PC-3 (cell line): ENCODE measurements at regions not wholly inside any gene's neighbourhood (a gene's known extent, or its start where the extent isn't known, plus 50 kb on each side); places are given as distances from the start of the nearest gene placed in this dataset.

Experiments
- CTCF ChIP-seq: fragments of 300-600 bp; sonication (generic); conservative IDR thresholded peaks from 2 replicates; pipeline ENCODE4 v1.5.1; 2017; ENCODE audit warnings: antibody characterized with exemption, low read depth, mild to moderate bottlenecking, low read length
- EZH2phosphoT487 ChIP-seq: fragments of 300-600 bp; sonication (generic); IDR thresholded peaks from 2 replicates; pipeline ENCODE4 v1.6.1; 2018; ENCODE audit warnings: mild to moderate bottlenecking, antibody characterized with exemption, low read length, borderline replicate concordance

- TF ChIP-seq CTCF (no peak), EZH2phosphoT487 (no peak)
Observed at GRCh38 chr11:129749141-129749540, 66.5 kb upstream of the TMEM45B start.
